Brain microvascular endothelial cell (primary cell): ENCODE measurements at regions not wholly inside any gene's neighbourhood (a gene's known extent, or its start where the extent isn't known, plus 50 kb on each side); places are given as distances from the start of the nearest gene placed in this dataset.

Experiments
- DNase-seq: peaks from one replicate; pipeline ENCODE4 v3.0.0-alpha.2; 2020
- H3K27ac ChIP-seq: fragments of 250-450 bp; sonication (Bioruptor Pico); 2 replicates; pipeline ENCODE4 v1.5.1; 2020; ENCODE audit warnings: mild to moderate bottlenecking, moderate library complexity
- H3K27me3 ChIP-seq: fragments of 250-450 bp; sonication (Bioruptor Pico); replicated peaks from 2 replicates; pipeline ENCODE4 v1.5.1; 2020; ENCODE audit warnings: mild to moderate bottlenecking
- H3K36me3 ChIP-seq: fragments of 250-450 bp; sonication (Bioruptor Pico); replicated peaks from 2 replicates; pipeline ENCODE4 v1.5.1; 2020; ENCODE audit warnings: mild to moderate bottlenecking
- H3K4me3 ChIP-seq: 2 replicates; pipeline ENCODE4 v1.5.1; 2011; ENCODE audit warnings: low read depth, mild to moderate bottlenecking, control low read depth, low read length, moderate library complexity
- in situ Hi-C: cut with HindIII; loops from 2 replicates; pipeline ENCODE4 v1.10.0; 2017; ENCODE audit warnings: low sequenced_read_pairs, low pct_ligation_motif_present
- TF ChIP-seq, protein P1 (sequence below): IDR thresholded peaks from 2 replicates; pipeline ENCODE4 v1.5.1; 2011; ENCODE audit warnings: low read depth, mild to moderate bottlenecking, moderate library complexity, low read length, control low read depth, inconsistent platforms; ENCODE audit errors: missing control alignments

DNA sequence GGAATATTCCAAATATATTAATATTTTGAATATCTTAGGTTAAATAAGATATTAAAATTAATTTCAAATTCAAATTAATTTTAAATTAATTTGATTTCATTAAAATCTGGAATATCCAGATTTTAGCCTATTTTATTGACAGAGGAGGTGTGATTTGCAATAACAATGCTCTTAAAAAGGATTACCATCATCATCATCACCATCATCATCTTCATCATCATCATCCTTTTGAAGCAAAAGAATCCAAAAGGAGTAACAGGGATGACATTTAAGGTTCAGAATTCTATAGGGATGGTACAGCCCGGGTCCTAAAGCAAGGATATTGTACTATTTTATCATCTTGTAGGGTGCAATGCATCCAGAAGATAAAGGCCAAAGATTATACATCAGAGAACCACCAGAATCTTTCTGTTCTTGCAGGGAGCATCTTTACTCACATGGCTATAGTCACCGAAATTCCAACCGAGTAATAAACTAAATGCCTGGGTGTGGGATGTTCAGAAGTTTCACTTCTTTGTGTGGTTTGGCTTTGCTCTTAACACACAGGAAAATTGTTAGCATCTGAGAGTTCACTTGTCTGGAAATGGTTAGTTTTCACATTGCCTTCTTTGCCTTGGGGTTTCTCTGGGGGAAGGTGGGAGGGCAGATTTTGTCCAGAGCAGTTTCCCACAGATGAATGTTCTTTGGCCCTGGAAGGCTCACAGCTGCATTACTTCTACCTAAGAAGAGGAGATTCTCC, 99.1 kb upstream of the ITGA6 start:
- no peak for DNase-seq
- H3K36me3 ChIP-seq = no peaks in the 10 kb centered on the region
- H3K27me3 ChIP-seq = no peaks in the 10 kb centered on the region
- in situ Hi-C loops = no loop called here
- H3K4me3 ChIP-seq = no peak overlapping the region
- TF ChIP-seq, protein P1, sequence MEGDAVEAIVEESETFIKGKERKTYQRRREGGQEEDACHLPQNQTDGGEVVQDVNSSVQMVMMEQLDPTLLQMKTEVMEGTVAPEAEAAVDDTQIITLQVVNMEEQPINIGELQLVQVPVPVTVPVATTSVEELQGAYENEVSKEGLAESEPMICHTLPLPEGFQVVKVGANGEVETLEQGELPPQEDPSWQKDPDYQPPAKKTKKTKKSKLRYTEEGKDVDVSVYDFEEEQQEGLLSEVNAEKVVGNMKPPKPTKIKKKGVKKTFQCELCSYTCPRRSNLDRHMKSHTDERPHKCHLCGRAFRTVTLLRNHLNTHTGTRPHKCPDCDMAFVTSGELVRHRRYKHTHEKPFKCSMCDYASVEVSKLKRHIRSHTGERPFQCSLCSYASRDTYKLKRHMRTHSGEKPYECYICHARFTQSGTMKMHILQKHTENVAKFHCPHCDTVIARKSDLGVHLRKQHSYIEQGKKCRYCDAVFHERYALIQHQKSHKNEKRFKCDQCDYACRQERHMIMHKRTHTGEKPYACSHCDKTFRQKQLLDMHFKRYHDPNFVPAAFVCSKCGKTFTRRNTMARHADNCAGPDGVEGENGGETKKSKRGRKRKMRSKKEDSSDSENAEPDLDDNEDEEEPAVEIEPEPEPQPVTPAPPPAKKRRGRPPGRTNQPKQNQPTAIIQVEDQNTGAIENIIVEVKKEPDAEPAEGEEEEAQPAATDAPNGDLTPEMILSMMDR = no peak
- H3K27ac ChIP-seq = no peak overlapping the region

DNA sequence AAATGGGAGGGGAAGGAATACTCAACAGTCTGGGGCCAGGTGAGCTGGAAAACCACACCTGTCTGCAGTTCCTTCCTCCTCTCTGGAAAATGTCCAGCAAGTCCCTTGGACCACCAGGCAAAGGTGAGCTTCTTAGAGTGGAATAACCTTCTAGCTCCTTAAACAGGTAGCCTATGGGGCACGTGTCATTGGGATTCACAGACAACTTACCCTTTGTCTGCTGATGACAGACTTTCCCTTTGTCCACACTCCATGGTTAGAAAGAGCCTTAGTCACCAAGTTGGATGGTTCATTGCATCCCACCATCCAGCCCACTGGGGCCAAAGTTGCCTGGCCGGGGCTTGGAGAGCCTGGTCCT, 98.0 kb upstream of the ITGA6 start:
- H3K27me3 ChIP-seq = no peaks in the 10 kb centered on the region
- no peak for DNase-seq
- H3K27ac ChIP-seq = no peak overlapping the region
- in situ Hi-C loops = no loop called here
- H3K36me3 ChIP-seq = no peaks in the 10 kb centered on the region
- no peak overlapping the region for H3K4me3 ChIP-seq
- TF ChIP-seq, protein P1 = no peak

DNA sequence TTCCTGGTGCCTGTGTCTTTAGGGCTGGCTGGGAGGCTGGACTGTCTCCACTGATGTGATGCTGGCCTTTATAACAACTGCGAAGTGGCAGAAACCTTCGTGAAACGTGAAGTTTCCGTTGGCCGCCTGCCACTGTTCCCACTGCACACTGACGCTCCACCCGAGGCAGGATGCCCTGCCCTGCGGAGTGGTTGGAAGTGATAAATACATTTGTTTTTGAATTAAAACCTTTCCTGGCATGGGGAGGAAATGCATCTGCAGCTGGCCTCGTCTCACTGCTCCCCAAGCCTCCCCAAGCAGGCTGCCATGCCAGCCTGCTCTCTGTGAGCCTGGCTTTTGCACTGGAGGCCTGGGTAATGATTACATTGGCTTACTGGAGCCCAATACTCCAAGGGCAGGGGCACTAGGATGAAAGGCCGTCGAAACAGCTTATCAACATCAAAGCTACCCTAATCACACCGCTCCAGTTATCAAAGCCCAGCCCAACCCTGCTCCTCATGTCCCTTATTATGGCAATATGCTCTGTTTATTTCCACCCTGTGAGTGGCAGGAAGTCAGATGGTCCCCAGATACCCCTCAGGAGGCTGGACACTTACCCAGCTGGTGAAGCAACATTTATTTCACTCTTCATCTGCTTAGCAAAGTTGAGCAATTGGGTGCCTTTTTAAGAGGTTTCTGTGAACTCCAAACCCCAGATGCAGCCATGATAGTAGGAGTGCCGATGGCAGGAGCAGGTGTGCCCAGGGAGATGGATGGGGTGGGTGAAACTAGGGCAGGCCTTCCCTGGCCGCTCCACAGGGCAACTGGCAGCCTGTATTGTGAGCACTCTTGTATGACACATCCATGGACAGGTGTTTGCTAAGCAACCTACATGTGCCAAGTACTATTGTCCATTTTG, 97.4 kb upstream of the ITGA6 start:
- no peak overlapping the region for H3K27ac ChIP-seq
- no peaks in the 10 kb centered on the region for H3K36me3 ChIP-seq
- DNase-seq = no peak
- TF ChIP-seq, protein P1 = no peak
- H3K4me3 ChIP-seq = no peak overlapping the region
- H3K27me3 ChIP-seq = no peaks in the 10 kb centered on the region
- in situ Hi-C loops = no loop called here

DNA sequence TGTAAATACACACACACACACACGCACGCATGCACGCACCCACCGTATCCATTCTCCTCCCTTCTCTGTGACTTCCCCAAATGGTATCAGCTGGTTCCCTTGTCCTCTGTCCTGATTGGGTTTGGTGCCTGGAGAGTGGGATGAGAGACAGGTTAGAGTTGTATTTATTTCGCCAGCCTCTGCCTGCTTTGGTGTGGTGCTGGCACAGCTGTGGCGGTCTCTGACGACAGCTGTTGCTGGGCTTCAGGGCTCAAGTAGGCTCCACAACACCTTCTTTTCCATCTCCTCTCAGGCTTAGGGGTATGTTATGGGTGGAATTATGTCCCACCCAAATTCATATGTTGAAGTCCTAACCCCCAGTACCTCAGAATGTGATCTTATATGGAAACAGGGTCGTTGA, 94.9 kb upstream of the ITGA6 start:
- DNase-seq = no peak
- H3K36me3 ChIP-seq = no peaks in the 10 kb centered on the region
- TF ChIP-seq, protein P1 = no peak
- H3K4me3 ChIP-seq = no peak overlapping the region
- H3K27ac ChIP-seq = no peak overlapping the region
- H3K27me3 ChIP-seq = no peaks in the 10 kb centered on the region
- in situ Hi-C loops = no loop called here

DNA sequence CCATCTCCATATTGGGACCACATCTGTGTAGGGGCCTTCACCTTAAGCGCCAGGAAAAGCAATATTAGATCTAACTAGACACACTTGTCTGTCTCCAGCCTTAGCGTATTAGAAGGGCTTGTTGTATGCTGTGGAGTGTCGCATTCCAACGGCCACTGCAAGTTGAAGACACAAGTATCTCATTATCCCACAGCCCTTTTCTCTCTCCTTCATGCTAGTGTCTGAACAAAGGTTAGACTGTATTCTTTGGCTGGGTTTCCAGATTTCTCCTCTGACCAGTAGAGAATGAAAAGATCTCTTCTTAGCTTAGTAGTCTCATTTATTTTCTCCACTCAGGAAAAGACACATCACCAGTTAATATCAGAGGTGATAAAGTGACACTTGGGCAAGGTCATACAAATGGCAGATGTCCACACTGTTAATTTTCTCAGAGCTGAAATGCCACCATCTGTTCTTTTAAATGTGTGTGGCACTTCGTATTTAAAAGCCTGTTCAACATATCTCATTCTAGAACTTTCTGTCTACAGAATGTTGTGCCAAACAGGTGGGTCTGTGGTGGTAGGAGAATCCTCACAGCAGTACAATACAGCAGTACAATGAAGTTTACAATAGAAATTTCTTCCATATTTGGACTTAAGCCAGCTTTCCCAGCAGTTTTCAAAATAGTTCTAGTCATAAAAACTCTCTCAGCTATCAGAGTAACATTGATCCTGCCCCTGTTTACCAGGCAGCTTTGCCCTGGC, 94.0 kb upstream of the ITGA6 start:
- in situ Hi-C loops = no loop called here
- no peak overlapping the region for H3K4me3 ChIP-seq
- H3K27ac ChIP-seq = no peak overlapping the region
- no peaks in the 10 kb centered on the region for H3K36me3 ChIP-seq
- DNase-seq = no peak
- TF ChIP-seq, protein P1 = no peak
- no peaks in the 10 kb centered on the region for H3K27me3 ChIP-seq
